ENCODE measurements at regions not wholly inside any gene's neighbourhood (a gene's known extent, or its start where the extent isn't known, plus 50 kb on each side); places are given as distances from the start of the nearest gene placed in this dataset.
"Not testable (repeated sequence)": the region's sequence is repeated elsewhere in the genome, so short reads cannot be mapped to it uniquely, and the experiment has no call there.

DNA sequence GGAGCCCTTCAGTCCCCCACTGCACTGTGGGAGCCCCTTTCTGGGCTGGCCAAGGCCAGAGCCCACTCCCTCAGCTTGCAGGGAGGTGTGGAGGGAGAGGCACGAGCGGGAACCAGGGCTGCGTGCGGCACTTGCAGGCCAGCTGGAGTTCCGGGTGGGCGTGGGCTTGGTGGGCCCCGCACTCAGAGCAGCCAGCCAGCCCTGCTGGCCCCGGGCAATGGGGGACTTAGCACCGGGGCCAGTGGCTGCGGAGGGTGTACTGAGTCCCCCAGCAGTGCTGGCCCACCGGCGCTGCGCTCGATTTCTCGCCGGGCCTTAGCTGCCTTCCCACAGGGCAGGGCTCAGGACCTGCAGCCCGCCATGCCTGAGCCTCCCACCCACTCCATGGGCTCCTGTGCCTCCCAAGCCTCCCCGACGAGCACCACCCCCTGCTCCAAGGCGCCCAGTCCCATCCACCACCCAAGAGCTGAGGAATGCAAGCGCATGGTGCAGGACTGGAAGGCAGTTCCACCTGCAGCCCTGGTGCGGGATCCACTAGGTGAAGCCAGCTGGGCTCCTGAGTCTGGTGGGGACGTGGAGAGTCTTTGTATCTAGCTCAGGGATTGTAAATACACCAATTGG is 776.2 kb downstream of the KCTD8 start:
- not testable (repeated sequence) for DNase-seq

DNA sequence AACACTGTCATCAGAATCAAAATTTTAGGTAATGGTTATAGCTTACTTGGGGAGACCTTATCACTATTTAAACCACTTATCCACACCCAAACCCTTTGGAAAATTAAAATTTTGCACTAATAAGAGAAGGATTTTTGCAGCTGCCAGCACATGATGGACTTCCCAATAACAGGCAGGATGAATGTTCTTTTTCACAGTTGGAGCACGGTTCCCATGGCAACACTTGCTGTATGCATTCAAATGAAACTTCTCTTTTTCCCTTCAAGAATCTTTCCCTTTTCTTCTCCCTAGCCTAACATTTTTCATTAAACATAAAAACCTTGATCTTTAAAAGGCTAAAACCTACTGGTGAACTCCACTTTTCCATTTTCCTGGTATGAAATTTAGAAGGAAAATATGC is 768.2 kb downstream of the KCTD8 start:
- DNase-seq: no peak

DNA sequence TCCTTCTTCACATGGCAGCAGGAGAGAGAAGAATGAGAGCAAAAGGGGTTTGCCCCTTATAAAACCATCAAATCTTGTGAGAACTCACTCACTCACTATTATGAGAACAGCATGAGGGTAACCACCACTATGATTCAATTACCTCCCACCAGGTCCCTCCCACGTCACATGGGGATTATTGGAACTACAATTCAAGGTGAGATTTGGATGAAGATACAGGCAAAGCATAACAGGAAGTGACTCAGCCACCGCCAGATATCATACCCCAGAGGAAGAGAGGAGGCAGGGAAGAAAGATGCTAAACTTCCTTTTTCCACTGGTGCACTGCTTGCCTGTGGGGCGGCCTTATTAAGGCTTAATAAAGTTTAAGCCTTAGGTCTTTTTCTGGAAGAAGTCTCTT is 766.1 kb downstream of the KCTD8 start:
- no peak for DNase-seq

DNA sequence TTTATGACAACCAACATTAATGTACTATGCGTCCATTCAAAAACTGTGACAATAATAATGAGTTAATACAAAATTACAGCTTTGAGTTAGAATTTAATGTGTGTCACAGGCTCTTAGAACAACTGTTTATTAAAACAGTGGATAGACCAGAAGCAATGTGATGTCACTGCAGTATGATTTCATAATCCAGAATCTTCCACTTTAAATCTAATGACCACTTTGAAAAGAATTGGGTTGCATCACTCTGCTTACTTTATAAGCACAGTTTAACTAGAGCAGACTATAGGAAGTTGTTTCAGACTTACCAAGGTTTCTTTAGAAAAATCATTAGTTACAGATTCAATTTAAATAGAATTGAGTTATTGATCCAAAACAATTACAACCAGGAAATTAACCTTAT is 758.5 kb downstream of the KCTD8 start:
- no peak for DNase-seq

DNA sequence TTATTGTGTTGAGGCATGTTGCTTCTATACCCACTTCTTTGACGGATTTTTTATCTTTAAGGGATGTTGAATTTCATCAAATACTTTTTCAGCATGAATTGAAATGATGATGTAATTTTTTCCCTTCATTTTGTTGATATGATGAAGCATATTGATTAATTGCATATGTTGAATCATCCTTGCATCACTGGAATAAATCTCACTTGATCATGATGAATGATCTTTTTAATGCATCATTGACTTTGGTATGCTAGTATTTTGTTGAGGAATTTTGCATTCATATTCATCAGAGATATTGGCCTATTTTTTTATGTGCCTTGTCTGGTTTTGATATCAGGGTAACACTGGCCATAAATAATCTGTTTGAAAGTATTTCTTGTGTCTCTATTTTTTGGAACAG is 754.7 kb downstream of the KCTD8 start:
- no peak for DNase-seq

DNA sequence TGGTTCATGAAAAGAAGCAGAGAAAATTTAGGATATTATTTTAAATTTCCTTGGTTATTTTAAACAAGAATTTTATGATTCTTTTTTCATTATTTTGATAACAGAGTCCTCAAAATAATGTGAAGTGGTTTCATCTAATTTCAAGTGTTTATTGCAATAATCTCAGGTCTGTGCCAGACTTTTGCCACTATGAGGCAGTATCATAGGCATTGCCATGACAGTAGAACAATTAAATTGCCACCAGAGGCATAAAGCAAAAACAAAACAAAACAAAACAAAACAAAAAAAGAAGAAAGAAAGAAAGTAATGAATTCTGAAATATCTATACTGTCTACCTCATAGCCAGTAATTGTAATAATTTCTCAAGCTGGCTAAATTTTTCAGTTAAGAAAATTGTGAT is 739.2 kb downstream of the KCTD8 start:
- DNase-seq: no peak

DNA sequence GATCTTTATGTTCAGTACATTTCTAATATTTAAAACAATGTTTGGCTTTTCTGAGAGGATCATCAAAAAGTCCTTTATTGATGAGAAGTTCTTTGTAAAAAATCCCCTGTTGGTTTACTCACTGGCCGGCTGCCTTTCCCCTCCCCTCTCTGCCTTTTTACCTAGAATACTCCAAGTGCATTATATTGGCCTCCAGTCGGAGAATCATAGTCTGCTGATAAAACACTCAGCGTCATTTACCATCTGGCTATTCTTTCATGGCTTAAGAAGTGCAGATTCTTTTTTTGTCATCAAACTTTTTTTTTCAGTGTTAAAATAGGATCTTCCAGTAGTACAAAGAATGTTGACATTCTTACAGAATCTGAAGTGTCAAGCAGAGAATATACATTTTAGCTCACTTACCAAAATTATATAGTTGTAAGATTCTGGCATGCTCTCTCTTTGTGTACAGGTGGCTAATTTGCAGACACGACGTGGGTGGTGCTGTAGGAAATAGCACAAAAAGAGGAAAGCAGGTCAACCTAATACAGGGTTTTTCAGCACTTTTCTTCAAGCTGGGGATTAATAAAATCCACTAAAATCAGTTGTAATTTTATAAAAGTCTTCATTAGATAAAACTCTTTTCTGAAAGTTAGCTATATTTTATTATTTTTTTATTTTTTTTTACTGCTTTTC is 731.8 kb downstream of the KCTD8 start:
- no peak for DNase-seq

DNA sequence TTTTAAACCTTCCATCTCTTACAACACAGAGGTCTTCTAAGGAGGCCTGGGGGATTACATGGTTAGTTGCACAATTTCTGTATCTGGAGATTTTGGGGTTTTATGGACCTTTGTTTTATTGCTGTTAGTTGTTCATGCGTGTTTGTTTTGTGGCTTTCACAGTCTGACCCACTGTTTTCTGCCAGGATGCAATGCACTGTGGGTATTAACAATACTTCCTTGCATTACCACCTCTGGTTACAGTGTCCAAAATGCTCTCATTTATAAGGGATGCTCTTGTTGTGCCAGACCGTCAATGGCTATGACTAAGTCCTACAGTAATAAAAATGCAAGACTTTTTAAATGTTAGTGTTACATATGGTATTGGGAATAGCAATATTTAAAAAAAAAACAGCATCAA is 730.2 kb downstream of the KCTD8 start:
- DNase-seq: no peak

DNA sequence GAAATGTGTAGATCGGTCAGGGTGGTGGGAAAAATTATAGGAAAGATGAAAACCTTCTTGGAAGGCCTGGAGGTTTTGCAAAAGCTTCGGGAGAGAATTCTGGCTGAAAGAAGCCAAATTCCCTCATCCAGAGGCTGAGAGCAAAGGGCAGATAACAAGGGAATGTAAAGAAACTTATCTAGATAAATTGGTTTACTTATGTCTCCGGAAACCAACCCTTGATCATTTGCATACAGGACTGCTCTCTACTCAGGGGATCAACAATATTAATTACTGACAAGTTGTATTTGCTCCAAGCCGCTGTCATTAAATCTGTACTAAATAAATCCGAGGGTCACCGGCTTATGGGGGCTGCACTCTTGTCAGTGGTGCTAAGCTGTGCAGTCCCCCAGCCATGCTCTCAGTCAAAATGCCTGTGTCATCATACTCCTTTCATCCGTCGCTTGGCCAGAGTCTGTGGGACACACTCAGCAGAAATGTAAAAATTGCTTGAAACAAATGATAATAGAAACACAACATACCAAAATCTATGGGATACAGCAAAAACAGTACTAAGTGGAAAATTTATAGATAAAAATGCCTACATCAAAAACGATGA is 715.7 kb downstream of the KCTD8 start:
- DNase-seq: no peak

DNA sequence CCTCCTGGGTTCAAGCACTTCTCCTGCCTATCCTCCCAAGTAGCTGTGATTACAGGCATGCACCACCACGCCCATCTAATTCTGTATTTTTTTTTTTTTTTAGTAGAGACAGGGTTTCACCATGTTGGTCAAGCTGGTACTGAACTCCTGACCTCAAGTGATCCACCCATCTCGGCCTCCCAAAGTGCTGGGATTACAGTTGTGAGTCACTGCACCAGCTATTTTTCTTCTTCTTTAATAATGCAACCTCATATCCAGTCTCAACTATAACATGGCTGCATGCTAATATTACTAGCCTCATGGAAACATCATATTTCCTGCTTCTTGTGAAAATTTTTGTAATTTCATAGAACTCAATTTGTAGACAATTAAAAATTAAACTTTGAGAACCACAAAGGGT is 706.5 kb downstream of the KCTD8 start:
- DNase-seq: no peak

DNA sequence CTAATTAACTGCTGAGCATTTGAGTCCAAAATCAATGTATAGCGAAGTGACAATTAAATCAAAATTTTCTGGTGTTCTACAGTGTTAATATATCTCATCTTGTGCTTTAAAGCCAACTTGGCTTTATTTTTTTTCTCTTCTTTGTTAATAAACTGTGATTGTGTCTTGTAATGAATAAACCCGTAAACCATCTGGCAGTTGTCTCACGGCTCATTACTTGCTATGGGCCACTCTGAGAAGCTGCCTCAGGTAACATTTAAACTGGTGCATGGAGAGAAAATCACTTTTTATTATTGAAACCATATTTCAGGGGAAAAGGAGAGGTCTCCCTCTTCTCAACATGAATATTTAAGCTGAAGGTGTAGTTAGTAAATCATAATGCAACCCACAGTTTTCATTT is 694.0 kb downstream of the KCTD8 start:
- no peak for DNase-seq

DNA sequence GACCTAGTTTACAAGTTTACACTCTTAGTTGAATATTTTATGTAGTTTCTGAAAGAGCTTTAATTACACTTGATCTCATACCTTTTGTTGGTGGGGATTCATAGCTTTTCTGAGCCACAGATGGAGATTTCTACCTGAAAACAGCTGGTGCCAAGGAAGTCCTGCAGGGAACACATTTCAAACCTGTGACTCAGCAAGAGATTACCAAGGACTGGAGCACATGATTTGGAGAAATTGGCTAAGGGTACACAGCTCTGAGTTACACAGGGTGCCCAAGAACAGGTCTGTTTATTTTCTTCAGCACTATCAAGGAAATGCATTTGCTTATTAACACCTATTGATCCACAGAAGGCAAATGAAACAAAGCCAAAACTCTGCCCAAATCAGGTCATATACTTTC is 691.5 kb downstream of the KCTD8 start:
- no peak for DNase-seq

DNA sequence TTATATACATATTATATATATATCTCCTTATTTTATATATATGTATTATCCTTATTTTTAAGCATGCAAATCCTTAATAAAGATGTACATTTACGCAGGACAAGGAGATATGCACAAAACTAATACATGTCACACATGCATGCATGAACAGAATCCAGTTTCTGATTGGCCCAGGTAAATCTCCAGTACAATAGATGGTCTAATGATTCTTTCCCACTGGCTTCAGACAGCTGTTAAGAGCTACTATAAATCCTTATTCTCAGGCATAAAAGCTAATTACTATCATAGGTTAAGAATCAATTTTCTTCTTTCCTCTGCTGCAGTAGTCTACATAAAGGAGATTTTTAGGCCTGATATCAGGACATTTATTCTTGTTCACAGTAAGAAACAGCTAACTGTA is 689.8 kb downstream of the KCTD8 start:
- no peak for DNase-seq

DNA sequence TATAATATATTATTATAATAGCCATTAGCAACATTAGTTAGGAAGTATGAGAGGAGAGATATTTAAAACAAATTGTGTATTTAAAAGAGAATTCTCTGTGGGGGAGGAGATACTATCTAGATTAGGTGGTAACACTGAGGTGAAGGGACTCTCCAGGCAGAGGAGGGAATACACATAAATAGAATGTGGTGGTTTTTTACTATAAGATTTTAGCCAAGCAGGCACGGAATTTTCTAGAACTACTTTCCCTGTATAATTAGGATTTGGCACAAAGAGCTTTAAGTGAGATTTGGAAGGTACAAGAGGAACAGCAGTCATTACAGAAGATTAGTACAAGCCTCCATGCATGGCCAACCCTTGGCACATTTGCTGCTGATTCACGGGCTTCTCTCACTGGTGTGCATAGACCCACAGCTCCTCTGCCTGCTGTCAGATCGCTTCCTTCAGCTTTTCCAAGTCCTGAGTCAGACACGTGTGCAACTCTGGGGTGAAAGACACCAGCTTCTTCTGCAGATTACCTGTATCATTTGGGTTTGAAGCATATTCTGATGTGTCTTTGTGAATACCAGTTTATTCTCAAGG is 685.5 kb downstream of the KCTD8 start:
- DNase-seq: no peak

DNA sequence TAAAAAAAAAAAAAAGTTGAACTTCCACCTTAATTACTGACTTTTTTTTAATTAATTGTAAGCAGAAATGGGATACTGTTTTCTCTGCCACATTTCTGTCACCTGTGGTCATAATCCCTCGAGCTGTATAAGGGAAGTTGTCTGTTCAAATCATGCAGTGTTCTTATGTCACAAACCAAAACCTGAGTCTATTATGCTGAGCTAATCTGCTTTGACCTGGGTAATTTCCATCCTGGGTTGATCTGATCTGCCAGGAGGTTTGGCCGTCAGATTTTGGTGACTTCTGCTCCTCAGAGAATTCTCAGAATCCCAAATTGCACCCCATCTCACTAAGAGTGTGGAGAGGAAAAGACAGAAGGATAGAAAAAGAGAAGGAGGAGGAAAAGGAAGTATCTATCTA is 683.1 kb downstream of the KCTD8 start:
- DNase-seq: no peak

DNA sequence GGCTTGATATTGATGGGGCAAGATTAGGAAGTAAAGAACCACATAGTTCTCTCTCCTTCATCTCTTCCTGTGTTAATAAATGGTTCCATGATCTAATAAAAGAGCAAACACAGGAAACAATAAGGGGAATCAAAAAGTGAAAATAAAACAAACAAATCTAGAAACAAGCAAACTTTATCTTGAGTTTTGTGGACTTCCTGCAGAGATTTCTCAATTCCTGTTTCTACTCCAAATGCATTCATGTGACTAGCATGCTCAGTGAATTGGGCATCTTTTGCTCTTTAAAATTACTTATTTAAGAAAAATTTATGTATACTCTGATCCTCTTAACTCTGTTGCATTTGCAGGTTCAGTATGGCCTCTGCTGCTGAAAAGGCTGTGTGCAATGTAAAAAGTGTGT is 682.0 kb downstream of the KCTD8 start:
- no peak for DNase-seq

DNA sequence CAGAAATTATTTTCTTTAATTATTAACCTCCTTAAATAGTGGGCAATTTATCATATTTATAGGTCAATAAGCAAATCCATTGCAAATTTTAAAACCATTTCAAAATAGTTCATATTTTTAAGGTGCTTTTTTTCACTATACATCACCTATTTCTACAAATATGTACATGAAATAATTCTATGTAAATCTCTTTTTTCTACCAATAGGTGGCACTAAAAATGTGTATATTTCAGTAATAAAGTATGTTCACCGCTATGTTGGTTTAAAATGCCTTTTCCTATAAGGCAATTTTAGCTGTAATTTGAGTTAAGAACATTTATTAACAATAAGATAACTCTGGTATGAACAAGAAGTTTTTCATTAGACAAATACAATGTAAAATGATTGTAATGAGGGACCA is 672.2 kb downstream of the KCTD8 start:
- DNase-seq: no peak

DNA sequence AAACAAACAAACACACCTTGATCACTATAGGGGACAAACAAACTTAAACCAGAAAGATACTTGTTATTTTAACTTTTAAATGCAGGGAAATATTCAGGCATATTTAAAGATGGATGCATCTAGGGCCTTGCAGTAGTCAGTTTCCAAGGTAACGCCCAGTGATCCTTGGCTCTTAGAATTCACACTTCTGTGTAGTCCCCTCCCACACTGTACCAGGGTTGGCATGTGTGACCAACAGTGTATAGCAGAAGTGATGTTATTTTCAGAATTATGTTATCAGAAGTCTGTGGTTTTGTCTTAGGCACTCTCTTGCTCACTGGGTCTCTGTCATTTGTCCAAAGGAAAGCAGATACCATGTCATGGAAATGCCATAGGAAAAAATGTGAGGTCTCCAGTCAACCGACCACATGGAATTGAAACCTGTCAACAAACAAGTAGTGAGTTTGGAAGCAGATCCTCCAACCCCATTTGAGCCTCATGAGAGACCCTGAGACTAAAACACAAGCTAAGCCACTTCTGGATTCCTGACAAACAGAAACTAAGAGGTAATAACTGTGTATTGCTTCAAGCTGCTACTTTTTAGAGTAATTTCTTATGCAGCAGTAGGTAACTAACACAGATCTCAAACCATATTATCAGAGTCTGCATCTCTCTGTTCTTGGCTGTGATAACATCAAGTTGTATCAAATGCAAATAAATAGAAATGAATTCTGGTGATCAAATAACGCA is 670.3 kb downstream of the KCTD8 start:
- DNase-seq: no peak

DNA sequence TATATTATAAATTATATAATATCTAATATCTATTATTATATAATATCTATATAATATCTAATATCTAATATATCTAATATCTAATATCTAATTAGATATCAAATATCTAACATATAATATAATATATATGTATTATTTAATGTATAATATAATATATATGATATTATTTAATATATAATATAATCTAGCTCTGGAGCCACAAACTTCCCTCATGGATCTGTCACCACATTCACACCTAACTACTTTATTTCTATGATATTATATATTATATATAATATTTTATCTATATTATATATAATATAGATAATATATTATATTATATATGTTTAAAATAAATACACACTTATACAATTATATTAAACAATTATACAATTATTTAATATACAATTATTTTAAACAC is 667.5 kb downstream of the KCTD8 start:
- DNase-seq: no peak

DNA sequence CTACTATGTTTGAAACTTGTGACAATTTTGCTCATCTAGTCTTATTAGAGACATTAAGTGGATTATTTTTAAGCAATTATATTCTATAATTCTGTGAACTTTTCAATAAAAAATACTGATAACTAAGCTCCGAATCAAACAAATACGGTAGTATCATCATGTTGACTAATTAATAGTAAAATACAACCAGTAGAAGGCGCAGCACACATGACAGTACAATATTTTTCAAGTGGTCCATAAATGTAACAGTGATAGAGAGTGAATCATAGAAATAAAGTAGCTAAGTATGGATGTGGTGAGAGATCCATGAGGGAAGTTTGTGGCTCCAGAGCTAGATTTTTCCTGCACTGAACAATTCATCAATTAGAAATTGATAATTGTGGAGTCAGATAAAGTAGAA is 666.2 kb downstream of the KCTD8 start:
- no peak for DNase-seq

DNA sequence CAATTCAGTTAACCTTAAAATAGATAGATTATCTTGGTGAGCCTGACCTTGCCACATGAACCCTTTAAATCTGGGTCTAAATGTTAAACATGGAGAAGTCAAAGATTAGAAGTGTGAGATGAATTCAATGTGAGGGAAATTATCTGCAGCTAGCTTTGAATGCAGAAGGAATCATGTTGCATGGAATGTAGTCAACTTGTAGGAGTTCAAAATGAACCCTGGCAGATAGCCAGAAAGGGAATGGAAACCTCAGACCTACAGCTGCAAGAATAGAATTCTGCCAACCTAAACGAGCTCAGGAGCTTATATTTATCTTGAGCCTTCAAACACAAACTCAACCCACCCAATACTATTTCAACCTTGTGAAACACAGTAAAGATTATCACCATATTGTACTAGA is 632.5 kb downstream of the KCTD8 start:
- DNase-seq: no peak

DNA sequence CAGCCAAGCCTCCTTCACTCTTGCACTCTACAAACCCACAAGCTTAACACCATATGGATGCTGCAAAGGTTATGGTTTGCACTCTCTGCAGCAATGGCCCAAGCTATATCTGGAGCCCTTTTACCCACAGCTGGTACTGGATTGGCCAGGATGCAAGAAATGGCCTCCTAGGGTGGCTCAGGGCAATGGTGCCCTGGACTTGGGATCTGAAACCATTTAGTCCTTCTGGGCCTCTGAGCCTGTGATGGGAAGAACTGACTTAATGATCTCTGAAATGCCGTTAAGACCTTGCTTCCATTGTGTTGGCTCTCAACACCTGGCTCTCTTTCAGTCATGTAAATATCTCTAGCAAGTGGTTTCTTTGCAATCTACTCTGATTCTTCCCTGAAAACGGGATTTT is 626.0 kb downstream of the KCTD8 start:
- DNase-seq: no peak

DNA sequence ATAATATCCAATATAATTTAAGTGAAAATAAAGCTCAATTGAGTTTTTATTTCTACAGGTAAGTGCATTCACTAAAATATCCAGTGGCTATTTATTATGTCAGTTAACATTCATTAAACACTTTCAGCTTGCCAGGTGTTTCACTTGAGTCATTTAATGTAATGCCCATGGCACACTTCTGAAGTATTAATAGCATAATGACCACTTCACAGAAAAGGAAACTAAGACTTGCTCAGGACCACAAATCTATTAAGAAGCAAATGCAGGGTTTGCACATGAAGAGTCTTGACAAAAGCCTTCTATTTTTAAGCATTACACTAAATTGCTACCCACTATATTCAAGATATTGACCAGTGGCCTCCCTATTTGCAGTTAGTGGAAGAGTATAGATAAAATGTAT is 612.7 kb downstream of the KCTD8 start:
- no peak for DNase-seq

DNA sequence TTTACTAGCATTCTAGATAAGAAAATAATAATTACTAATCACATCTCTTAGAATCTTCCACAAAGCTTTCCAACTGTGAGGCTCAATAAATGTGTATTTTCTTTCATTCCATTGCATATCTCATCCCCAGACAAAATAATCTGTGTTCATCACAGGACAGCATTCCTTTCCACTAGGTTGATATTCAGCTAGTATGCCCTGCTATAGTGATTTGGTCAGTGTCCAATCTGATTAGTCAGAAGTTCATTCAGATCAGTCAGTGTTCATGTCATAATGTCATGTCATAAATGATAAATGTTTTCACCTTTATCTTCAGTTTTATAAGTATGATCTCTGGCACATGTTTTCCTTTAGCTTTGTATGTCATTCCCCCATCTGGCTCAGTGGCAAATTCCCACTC is 611.4 kb downstream of the KCTD8 start:
- DNase-seq: no peak
